C4-2B (cell line): ENCODE measurements at regions not wholly inside any gene's neighbourhood (a gene's known extent, or its start where the extent isn't known, plus 50 kb on each side); places are given as distances from the start of the nearest gene placed in this dataset.

ENCODE experiments used
- ZFX ChIP-seq: fragments of 450-650 bp; IDR thresholded peaks from 2 replicates; pipeline ENCODE4 v1.6.1; 2017
- TF ChIP-seq, protein P1 (sequence below): fragments of 450-650 bp; conservative IDR thresholded peaks from 2 replicates; pipeline ENCODE4 v1.5.1; 2017; ENCODE audit warnings: mild to moderate bottlenecking

DNA sequence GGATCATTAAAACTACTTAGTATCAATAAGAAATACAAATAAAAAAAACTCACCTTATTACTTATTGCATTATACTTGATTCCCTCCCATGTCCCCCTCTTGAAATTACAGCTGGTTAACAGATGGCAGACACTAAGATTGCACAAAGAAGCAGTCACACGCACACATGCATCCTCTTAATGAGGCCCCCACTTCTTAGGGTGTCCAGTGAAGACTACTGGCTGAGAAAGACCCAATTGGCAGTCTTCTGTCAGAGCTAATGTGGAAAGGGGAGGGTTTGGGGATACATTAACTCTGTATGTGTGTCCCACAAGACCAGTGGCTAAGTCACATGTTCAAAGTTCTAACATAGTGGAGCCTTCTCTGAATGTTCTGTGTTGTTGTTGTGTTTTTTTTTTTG lies 210.7 kb downstream of the MTX2 start:
- TF ChIP-seq, protein P1, sequence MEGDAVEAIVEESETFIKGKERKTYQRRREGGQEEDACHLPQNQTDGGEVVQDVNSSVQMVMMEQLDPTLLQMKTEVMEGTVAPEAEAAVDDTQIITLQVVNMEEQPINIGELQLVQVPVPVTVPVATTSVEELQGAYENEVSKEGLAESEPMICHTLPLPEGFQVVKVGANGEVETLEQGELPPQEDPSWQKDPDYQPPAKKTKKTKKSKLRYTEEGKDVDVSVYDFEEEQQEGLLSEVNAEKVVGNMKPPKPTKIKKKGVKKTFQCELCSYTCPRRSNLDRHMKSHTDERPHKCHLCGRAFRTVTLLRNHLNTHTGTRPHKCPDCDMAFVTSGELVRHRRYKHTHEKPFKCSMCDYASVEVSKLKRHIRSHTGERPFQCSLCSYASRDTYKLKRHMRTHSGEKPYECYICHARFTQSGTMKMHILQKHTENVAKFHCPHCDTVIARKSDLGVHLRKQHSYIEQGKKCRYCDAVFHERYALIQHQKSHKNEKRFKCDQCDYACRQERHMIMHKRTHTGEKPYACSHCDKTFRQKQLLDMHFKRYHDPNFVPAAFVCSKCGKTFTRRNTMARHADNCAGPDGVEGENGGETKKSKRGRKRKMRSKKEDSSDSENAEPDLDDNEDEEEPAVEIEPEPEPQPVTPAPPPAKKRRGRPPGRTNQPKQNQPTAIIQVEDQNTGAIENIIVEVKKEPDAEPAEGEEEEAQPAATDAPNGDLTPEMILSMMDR, result no peak
- no peak for TF ChIP-seq ZFX
